Transverse colon (tissue), 4 donors: ENCODE measurements at regions not wholly inside any gene's neighbourhood (a gene's known extent, or its start where the extent isn't known, plus 50 kb on each side); places are given as distances from the start of the nearest gene placed in this dataset.
"Not testable (repeated sequence)": the region's sequence is repeated elsewhere in the genome, so short reads cannot be mapped to it uniquely, and the experiment has no call there.

ENCODE experiments used
- DNase-seq: peaks from one replicate; pipeline ENCODE4 v3.0.0-alpha.2; 2019
- H3K27ac ChIP-seq, 4 donors: fragments of 200-600 bp; sonication (generic); 2 replicates each; pipeline ENCODE4 v1.5.1; 2016 to 2018; ENCODE audit warnings: inconsistent platforms in 4 of 4
- H3K27me3 ChIP-seq: fragments of 200-600 bp; sonication (generic); 2 replicates; pipeline ENCODE4 v1.5.1; 2017; ENCODE audit warnings: inconsistent platforms
- H3K36me3 ChIP-seq, 4 donors: fragments of 200-600 bp; sonication (generic); 2 replicates each; pipeline ENCODE4 v1.5.1; 2017 to 2019; ENCODE audit warnings: inconsistent platforms in 4 of 4
- H3K4me1 ChIP-seq, 4 donors: fragments of 200-600 bp; sonication (generic); 2 replicates each; pipeline ENCODE4 v1.5.1; 2017 to 2020; ENCODE audit warnings: inconsistent platforms in 4 of 4
- H3K4me3 ChIP-seq, 4 donors: fragments of 200-600 bp; sonication (generic); 1 replicate in 1 of 4; 2 replicates in 3 of 4; pipeline versions ENCODE4 v1.5.1 to v1.6.1; 2017 to 2019; ENCODE audit warnings: inconsistent platforms in 4 of 4
- H3K9me3 ChIP-seq, 2 donors: fragments of 200-600 bp; sonication (generic); 2 replicates each; pipeline ENCODE4 v1.5.1; 2017 to 2019; ENCODE audit warnings: inconsistent platforms in 2 of 2
- EP300 ChIP-seq: sonication (generic); formaldehyde crosslinking; IDR thresholded peaks from one replicate; pipeline ENCODE4 v1.6.1; 2017; ENCODE audit warnings: antibody characterized with exemption, low read depth
- POLR2A ChIP-seq: fragments of 450-650 bp; IDR thresholded peaks from one replicate; pipeline ENCODE4 v1.6.1; 2016; ENCODE audit warnings: antibody characterized with exemption, mild to moderate bottlenecking, moderate library complexity
- POLR2AphosphoS5 ChIP-seq, 3 donors: sonication (generic); formaldehyde crosslinking; IDR thresholded peaks; one replicate each; pipeline ENCODE4 v1.6.1; 2016; ENCODE audit warnings: antibody characterized with exemption in 3 of 3
- WGBS, 2 donors: methylation state at CpG; one replicate each; pipeline ENCODE4 v1.1.5; 2018; ENCODE audit warnings: low coverage in 1 of 2; 5-methylcytosine and 5-hydroxymethylcytosine counted together
- in situ Hi-C, 4 donors: fragments of 200-750 bp; cut with MboI; loops; one replicate each; pipeline versions ENCODE4 v1.15.0 to v1.15.1; 2017; ENCODE audit warnings: low sequenced_read_pairs in 3 of 4, low pct_ligation_motif_present in 1 of 4, low pct_unique_long_range_greater_than_20kb in 1 of 4
- intact Hi-C: fragments of 100-400 bp; cut with DNase I; formaldehyde crosslinking; loops from one replicate; pipeline ENCODE4 v1.15.1; 2023; ENCODE audit warnings: low total_unique reads
- TF ChIP-seq, protein P1 (sequence below), 5 experiments: fragments of 200-600 bp in 3 of 5; fragments of 450-650 bp in 2 of 5; sonication (generic) in 3 of 5; IDR thresholded peaks; 1 replicate in 2 of 5; 2 replicates in 3 of 5; pipeline ENCODE4 v1.5.1; 2016 to 2017; ENCODE audit warnings: antibody characterized with exemption in 5 of 5, inconsistent platforms in 3 of 5, mild to moderate bottlenecking in 2 of 5, moderate library complexity in 1 of 5

- in situ Hi-C loops, H3K36me3 ChIP-seq, DNase-seq, H3K9me3 ChIP-seq, H3K27ac ChIP-seq, H3K4me3 ChIP-seq, intact Hi-C loops: not testable (repeated sequence)
- peaks cover 15% of the 10 kb centered on the region for H3K27me3 ChIP-seq
- 91 to 93% methylated on average over 7 to 17 of the region's 17 CpGs for WGBS, 2 donors
- peaks cover 0 to 19% (median 10%) of the 10 kb centered on the region in 4 donors for H3K4me1 ChIP-seq
These were observed 122.6 kb upstream of the ZNF469 start for GRCh38 chr16:88260146-88260545.

DNA sequence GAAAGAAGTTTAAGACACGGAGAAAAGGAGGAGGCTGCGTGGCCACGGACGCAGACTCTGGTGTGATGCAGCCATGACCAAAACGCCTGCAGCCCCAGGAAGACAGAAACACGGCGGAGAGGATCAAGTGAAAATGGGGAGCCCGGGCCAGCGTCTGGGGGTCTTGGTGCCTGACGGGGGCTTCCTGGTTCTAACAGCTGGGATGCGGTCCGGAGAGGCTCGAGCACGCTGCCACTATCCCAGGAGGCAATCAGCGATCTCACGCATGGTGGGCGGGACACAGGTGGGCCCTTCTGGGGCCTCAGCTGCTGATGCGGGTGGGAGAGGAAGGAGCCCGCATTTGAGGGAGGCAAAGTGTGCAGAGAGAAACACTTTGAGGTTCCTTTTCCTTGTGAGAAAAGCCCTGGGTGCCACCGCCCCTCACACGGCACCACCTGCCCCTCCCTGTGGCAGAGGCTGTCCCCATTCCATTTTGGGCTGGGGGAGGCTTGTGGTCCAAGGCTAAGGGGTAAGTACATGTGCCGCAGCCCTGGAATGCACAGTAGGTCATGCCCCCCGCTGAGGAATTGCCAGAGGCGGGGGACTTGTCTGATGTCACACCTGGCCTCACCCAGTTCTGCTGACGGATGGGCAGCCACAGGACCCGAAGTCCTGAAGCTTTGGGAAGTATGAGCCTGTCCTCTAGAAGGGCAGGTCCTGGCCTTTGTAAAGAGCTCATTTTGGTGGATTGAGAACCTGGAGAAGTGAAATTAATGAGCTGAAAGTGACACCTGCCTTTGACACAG, 121.7 kb upstream of the ZNF469 start:
- WGBS, 2 donors = 88 to 100% methylated on average over 2 to 26 of the region's 26 CpGs
- DNase-seq, intact Hi-C loops: not testable (repeated sequence)

DNA sequence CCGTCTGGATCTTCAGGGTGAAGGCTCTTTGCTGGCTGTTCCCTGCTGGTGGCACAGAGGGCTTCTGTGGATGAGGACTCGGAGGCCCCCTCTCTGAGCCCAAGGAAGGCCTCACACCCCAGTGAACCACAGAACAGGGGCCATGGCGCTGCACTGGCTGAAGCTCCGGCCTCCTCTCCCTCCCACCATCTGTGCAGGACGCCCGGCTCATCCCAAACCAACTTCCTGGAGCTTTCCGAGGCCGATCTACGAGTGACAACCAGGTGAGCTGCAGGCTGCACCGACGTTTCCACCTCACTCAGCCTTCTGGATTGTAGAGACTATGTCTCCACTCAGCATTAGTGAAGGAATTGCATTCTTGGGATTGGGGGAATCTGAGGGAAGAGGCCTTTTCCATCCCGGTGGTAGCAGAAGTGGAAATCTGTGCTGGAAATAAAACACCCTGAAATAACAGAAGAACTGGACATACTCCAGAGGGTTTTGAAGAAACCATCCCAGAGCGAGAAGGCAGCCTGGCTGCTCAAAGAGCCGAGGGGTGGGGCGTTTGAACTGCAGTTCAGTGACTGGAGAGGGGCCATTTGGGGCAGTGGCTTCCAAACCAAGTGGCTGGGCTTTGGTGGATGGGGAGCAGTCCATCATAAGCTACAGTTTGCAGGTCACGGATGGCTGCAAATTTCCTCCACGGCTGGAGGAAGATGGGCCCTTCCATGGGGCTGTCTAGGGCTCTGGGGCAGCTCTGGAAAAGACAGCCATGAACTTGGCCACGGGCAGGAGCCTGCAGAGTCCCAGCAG, 120.7 kb upstream of the ZNF469 start:
- intact Hi-C loops, H3K36me3 ChIP-seq, DNase-seq, H3K4me3 ChIP-seq, in situ Hi-C loops, H3K9me3 ChIP-seq: not testable (repeated sequence)
- WGBS, 2 donors = 64% methylated on average over 2 to 13 of the region's 18 CpGs
- Histone ChIP-seq H3K4me1 (peaks cover 0 to 25% (median 12%) of the 10 kb centered on the region in 4 donors), H3K27ac (peak overlapping the region in 2 of 4 donors; percentile 40 to 53), H3K27me3 (peaks cover 15% of the 10 kb centered on the region)

More for the DNA sequence above, 121.7 kb upstream of the ZNF469 start:
- Histone ChIP-seq H3K4me1 (peaks cover 0 to 25% (median 12%) of the 10 kb centered on the region in 4 donors), H3K27me3 (peaks cover 15% of the 10 kb centered on the region)
- H3K36me3 ChIP-seq, in situ Hi-C loops, H3K9me3 ChIP-seq, H3K4me3 ChIP-seq, H3K27ac ChIP-seq: not testable (repeated sequence)

DNA sequence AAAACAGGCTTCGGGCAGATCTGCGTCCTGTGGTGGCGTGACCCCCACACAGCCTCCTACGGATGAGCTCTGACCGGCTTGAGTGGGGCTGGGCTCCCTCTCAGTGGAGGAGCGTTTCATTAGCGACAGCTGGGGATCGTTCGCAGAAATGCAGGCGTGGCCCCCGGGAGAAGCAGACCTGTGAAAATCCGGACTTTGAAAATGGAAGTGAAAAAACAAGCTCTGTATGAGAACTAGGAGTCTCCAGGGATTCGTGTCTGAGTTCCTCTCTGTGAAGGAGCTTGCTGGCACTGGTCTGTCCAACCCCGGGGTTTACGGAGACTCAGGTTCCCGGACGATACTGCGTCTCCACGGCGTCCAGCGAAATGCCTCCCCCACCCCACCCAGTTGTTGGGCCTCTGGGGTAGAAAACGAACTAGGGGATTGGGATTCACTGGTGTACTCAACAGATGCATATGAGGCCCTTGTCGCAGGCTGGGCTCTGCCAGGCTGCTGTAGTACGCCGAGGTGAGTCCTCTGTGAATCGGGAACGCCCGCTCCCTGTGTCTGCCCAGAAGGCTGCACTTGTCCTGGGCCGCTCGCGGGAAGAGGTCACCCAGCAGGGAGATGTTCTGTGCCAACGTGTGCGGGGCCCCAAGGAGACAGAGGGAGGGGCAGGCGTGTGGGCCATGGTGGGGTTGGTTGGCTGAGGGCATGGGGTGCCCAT, 119.7 kb upstream of the ZNF469 start:
- H3K9me3 ChIP-seq, intact Hi-C loops, H3K4me3 ChIP-seq, H3K36me3 ChIP-seq, in situ Hi-C loops: not testable (repeated sequence)
- Histone ChIP-seq H3K4me1 (peaks cover 0 to 25% (median 12%) of the 10 kb centered on the region in 4 donors), H3K27ac (peak overlapping the region; percentile 18 to 57 (median 38)), H3K27me3 (peaks cover 15% of the 10 kb centered on the region)
- WGBS, 2 donors = 51 to 73% methylated on average over 6 to 33 of the region's 34 CpGs
- peak; percentile 26 for DNase-seq

GRCh38 chr16:88263681-88264287, 119.0 kb upstream of the ZNF469 start:
- H3K27ac ChIP-seq, H3K9me3 ChIP-seq, DNase-seq, in situ Hi-C loops, intact Hi-C loops, H3K36me3 ChIP-seq, H3K4me3 ChIP-seq: not testable (repeated sequence)
- H3K4me1 ChIP-seq = peaks cover 0 to 25% (median 12%) of the 10 kb centered on the region in 4 donors
- 83% methylated on average over 10 of the region's 17 CpGs; no CpG with 5 or more reads in 1 of the 2 donors for WGBS, 2 donors
- peaks cover 15% of the 10 kb centered on the region for H3K27me3 ChIP-seq

- Histone ChIP-seq H3K27ac (peak overlapping the region in 3 of 4 donors; percentile 15 to 44 (median 36)), H3K36me3 (no peaks in the 10 kb centered on the region), H3K4me3 (no peak overlapping the region), H3K27me3 (peaks cover 5% of the 10 kb centered on the region), H3K9me3 (no peaks in the 10 kb centered on the region), H3K4me1 (peaks cover 0 to 25% (median 12%) of the 10 kb centered on the region in 4 donors)
- TF ChIP-seq POLR2AphosphoS5 (IDR thresholded peaks at IDR 0.05) (peak in 1 of 3 donors; percentile 47), POLR2A (no peak), EP300 (no peak)
- TF ChIP-seq, protein P1, sequence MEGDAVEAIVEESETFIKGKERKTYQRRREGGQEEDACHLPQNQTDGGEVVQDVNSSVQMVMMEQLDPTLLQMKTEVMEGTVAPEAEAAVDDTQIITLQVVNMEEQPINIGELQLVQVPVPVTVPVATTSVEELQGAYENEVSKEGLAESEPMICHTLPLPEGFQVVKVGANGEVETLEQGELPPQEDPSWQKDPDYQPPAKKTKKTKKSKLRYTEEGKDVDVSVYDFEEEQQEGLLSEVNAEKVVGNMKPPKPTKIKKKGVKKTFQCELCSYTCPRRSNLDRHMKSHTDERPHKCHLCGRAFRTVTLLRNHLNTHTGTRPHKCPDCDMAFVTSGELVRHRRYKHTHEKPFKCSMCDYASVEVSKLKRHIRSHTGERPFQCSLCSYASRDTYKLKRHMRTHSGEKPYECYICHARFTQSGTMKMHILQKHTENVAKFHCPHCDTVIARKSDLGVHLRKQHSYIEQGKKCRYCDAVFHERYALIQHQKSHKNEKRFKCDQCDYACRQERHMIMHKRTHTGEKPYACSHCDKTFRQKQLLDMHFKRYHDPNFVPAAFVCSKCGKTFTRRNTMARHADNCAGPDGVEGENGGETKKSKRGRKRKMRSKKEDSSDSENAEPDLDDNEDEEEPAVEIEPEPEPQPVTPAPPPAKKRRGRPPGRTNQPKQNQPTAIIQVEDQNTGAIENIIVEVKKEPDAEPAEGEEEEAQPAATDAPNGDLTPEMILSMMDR (IDR thresholded peaks at IDR 0.05) = no peak
- DNase-seq = peak; percentile 86
- in situ Hi-C loops (no loop called here), intact Hi-C loops (no loop called here)
- WGBS, 2 donors = 22% methylated on average over 20 of the region's 30 CpGs; no CpG with 5 or more reads in 1 of the 2 donors
These were observed 118.0 kb upstream of the ZNF469 start for GRCh38 chr16:88264641-88265285.

- H3K27ac ChIP-seq, DNase-seq, H3K9me3 ChIP-seq, H3K4me3 ChIP-seq, intact Hi-C loops, H3K36me3 ChIP-seq, in situ Hi-C loops, H3K27me3 ChIP-seq: not testable (repeated sequence)
- peaks cover 0 to 25% (median 12%) of the 10 kb centered on the region in 4 donors for H3K4me1 ChIP-seq
- WGBS, 2 donors = 59% methylated on average over 21 of the region's 25 CpGs; no CpG with 5 or more reads in 1 of the 2 donors
These were observed 117.3 kb upstream of the ZNF469 start for GRCh38 chr16:88265286-88265938.

DNA sequence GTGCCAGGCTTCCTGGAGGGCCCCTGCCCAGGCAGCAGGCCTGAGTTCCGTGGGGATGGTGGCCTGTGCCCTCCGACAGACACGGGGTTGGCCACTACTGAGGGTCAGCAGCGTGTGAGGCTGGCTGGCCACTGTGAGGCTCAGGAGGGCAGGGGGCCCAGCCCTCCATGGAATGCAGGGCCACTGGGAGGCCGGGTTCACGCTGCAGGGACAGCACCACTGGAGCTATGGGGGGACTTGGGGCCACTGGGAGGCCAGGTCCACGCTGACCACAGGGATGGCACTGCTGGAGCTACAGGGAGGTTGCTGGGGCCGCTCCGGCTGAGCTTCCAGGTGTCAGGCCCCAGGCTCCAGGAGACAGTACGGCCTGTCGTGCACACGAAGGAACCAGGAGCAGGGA, 116.7 kb upstream of the ZNF469 start:
- H3K4me3 ChIP-seq, in situ Hi-C loops, H3K27me3 ChIP-seq, DNase-seq, H3K36me3 ChIP-seq, H3K9me3 ChIP-seq, intact Hi-C loops, H3K27ac ChIP-seq: not testable (repeated sequence)
- 97 to 100% methylated on average over 1 to 6 of the region's 12 CpGs for WGBS, 2 donors
- H3K4me1 ChIP-seq = peaks cover 0 to 25% (median 12%) of the 10 kb centered on the region in 4 donors
